ENCODE measurements at regions not wholly inside any gene's neighbourhood (a gene's known extent, or its start where the extent isn't known, plus 50 kb on each side); places are given as distances from the start of the nearest gene placed in this dataset.
"Not testable (repeated sequence)": the region's sequence is repeated elsewhere in the genome, so short reads cannot be mapped to it uniquely, and the experiment has no call there.

DNA sequence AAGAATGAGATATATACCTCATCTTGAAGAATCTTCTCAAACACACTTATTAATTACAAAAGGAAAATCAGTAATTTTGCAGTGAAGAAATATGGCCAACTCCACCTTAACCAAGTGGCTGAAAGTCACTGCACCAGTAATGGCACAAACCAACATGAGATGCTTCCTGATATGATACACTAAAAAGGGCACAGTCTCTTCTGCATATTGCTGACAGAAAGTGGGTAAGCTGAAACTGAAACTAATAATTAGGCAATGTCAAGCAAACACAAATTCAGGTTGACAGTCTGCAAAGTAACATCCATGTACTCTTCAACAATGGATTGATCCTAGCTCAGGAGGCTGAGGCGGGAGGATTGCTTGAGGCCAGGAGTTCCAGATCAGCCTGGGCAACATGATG, 56.1 kb downstream of the ZNF22 start:
- not testable (repeated sequence) for DNase-seq

DNA sequence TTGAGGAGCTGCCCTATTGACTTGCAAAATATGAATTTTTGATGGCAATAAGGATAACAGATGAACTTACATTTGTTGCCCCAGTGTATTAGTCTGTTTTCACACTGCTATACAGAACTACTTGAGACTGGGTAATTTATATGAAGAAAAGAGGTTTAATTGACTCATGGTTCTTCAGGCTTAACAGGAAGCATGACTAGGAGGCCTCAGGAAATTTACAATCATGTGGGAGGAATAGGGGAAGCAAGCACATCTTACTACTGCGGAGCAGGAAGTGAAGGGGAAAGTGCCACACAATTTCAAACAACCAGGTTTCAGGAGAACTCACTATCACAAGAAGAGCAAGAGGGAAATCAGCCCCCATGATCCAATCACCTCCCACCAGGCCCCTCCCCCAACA, 57.9 kb downstream of the ZNF22 start:
- DNase-seq: no peak

DNA sequence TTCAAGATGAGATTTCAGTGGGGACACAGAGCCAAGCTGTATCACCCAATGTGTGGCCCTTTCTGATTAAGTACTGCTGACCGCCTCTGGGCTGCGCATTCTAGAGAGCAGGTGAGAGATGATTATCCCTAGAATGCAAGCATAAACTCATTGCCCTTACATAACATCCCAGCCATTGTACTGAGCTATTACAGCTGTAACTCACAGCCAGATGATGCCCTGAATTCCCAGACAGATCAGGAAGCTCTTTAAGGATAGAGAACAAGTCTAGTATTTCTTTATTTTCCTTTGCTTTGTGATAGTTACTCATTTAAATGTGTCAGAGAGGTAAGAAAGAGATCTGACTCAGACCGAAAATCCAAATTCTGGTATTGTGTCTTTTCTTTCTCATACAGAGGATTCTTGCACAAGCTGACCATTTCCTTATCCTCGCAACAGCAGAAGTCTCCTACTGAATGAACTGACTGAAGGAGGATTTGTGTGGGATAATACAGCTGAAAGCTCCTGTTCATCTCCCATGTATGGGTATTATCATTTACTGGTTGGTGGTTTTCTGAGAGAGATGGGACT, 58.4 kb downstream of the ZNF22 start:
- DNase-seq: no peak

DNA sequence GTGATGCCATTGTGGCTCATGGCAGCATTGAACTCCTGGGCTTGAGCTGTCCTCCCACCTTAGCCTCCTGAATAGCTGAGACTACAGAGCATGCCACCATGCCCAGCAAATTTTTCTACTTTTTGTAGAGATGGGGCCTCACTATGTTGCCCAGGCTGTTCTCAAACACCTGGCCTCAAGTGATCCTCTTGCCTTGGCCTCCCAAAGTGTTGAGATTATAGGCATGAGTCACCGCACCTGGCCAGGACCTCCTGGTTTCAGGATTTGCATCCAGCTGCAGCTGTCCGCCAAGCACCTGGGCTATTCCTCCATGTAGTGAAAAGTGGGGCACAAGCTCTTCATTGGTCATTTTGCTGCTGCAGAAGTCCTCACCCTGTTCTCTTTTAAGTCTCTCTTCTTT, 58.9 kb downstream of the ZNF22 start:
- no peak for DNase-seq

DNA sequence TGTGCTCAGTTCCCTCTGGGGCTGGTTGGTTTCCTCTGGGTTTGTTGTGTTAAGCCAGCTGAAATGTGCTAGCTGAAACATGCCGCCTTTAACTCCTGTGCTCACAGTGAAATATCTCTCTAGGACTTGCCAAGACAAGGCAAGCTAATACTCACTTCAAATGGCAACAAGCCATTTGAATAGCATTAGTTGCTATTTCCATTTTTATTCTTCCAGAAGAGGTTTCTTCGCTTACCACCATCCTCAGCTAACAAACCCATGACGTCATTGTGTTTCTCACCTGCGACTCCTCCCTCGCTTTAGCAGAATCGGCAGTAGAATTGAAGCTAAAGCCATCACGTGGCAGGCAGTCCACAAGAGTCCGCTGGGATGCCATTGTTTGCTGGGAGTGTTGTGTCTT, 61.3 kb downstream of the ZNF22 start:
- DNase-seq: no peak

DNA sequence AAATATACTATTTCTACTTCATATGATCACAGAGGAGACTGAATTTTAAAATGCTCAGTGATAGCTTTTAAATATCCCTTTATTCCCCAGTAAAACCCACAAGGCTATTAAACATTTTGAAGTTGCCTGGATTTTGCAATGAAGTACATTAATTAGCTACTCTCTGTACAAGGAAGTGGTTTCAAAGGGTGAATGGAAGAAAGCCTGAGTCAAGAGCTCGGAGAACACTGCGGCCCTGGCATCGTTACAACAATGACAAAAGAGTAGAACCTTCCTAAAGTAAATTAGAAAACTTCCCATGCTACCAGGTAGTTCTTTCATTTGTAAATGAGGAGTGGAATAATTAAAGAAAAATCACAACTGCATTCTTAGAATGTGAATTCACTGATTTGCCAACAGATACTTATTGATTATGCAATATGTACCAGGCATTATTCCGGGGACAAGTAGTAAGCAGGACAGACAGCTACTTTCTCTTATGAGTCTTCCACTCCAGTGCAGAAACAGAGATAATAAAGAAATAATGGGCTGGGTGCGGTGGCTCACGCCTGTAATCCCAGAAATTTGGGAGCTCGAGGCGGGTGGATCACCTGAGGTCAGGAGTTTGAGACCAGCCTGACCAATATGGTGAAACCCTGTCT, 63.0 kb downstream of the ZNF22 start:
- DNase-seq: no peak

DNA sequence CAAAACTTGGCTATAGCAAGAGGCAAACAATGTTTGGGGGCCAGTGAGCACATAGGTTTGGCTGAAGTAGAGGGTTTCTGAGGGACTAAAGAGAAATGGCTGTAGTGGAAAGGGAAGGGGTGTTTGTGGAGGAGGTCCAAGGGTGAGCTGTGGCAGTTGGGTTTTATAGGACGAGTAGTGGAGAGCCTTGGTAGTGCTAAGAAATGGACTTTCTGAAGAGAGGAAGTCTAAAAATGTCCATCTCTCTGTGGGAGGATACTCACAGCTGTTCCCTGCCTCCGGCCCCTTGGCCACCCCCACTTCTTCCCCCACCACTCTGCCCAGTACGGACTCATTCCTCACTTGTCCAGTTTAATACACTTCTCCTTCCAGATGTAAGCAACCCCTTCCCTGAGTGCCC, 64.3 kb downstream of the ZNF22 start:
- no peak for DNase-seq

DNA sequence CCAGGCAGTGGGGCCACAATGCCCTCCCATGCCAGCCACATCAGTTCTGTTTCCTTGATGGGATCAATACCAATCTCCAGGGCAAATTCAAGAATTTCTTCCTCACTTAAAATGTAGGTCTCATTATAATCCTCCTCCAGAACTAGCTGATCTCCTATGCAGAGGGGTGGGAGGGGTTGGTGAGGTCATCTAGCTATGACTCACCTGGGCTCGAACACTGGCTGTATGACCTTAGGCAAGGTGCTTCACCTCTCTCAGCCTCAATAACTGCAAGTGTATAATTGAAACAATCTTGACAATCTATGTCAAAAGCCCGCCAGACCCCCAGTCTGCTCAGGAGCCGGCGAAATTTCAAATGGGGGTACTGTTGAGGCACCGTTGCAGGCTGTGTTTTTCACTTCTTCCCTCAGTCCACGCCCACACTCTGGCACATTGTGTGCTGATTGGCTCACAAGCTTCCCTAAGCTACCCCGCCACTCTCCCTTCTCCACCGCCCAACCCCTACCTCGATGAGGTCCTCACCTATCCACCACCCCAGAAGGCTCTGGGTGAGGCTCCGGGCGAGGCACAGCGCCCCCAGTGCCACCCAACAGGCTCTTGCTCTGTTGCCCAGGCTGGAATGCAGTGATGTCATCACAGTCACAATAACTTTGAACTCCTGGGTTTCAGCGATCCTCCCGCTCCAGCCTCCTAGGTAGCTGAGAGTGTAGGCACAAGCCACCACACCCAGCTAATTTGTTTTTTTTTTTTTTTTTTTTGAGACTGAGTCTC, 70.5 kb downstream of the ZNF22 start:
- no peak for DNase-seq

DNA sequence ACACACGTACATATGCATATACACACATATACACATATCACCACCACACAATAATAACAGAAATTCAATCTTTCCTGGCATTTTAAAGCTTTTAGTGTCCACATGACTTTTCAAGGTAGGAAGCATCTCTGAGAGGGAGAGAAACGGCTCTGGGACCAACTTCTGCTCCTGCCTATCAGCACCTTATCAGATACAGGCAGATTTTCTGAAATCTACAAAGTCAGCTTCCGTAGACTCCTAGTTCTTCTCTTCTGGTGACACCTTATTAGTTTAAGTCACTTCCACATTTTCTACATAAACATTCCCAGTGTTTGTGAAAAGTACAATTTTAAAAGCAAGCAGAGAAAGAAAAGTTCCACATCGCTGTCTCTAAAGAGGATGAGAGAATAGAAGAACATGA, 74.5 kb downstream of the ZNF22 start:
- no peak for DNase-seq

DNA sequence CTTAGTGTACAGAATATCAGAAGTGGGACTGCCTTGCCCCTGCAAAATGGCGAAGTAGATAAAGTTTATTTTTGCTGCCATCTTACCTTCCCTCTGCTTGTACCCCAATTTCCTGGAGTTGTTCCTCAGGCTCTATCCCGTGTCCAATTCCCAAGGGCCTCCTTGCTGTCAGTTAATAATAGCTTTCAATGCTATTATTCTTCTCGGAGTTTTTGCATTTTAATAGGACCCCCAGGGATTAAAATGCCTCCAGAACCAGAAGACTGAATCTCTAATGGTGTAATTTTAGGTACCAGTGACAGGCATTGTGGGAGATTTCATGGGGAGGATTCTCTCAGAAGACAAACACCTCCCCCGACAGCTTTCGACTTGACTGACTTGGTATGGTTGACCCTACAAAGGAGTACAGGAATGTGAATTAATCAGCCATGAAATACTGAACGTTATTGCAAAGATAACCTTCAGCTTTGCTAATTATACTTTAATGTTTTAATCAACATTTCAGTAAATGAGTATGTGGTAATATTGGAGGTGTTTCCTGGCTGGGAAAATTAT, 75.2 kb downstream of the ZNF22 start:
- no peak for DNase-seq

DNA sequence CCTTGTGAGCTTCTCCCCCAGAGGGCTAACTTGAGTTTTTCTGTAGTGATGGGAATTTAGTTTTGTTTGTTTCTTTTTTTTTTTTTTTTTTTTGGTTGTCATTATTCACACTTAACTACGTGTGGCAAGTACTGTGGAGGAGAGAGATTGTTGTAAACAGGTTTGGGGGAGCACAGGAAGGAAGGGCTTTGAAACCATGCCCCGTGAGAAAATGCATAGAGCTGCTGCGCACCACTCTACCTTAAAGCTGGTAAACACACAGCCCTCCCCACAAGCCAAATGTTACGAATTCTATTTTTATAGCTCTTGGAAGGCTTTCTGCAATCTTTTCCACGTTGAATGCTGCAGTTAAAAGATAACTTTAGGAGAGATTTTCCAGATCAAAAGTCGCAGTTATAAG, 76.2 kb downstream of the ZNF22 start:
- DNase-seq: no peak

DNA sequence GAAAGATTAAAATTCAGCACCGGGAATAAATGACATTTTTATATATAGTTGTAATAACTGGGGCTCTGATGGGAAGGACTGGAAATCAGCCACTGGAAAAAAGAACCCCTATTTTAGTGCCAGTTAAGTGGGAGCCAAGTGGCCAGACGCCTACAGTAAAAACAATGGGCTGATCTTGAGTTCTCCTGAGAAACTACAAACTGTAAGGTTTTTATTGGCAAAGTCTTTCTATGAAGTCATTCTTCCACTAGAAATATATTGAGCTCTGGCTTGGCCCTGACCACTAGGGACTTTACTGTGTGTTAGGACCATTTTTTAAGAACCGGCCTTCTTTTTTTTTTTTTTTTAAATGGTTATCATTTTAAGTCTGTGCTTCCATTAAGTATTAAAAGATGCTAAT, 79.6 kb downstream of the ZNF22 start:
- no peak for DNase-seq

DNA sequence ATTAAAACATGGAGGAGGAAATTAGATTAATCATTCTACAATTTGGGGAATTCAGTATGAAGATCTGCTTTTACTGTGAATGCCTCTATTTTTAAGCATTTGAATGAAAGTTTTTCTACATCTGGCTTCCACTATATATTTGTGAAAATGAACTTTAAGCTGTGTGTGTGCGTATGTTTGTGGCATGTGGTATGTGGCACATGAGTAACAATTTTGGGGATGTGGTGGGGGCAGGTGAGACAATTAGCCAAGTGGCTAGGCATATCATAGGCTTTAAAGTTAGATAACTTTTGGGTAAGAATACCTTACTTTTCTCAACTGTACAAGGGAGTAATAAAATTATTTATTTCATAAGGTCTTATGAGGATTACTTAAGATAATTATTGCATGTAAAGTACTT, 81.5 kb downstream of the ZNF22 start:
- DNase-seq: no peak

DNA sequence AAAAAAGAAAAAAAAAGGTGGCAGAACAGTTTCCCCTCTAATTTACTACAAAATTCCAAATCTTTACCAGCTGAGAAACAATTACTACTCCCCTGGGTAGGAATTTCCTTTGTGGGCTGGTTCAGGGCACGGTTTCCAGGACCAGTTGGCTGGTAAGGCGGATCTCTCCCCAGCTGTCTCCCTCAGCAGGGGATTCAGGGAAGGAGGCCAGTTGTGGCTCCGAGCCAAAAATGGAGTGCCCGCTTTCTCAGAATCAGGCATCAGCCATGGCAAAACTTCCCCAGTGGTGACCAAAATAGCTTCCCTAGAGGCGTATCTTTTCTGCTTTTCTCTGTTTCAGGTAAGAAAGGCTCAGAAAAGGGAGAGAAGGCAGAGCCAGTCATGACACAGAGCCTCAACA, 91.2 kb downstream of the ZNF22 start:
- DNase-seq: no peak

DNA sequence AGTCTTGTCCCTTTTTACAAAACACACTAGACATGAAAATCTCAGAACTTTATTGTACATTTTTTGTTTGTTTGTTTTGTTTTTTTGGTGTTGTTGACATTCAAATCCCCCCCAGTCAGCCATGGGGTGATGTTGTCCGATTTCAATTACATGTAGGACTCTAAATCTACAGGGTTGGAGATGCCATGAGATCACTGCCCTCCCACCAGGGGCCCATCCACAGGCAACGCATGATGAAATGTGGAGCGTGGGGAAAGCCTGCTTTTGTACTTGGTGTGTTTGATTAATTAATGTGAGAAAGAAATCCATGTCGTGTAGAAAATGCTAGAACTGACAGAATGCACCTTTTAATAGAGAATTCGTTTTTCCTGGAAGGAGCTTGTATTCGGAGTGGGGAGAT, 93.2 kb downstream of the ZNF22 start:
- no peak for DNase-seq

DNA sequence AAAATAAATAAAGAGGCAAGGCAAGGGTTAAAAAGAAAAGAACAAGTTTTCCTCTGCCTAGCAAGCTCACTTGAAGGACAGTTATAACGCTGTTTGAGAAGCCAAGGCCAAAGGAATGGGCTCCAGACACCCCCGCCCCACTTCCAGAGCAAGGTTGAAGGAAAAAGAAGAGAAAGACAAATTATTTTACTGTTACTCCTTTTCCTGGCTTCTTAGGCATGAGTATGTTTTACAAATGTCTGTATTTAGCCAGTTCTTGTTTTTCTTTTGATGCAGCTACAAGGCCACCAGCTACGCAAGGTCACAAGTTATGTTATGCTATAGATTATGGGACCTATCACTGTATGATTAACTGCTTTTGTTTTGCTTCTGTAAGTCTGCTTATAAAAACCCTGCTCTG, 94.6 kb downstream of the ZNF22 start:
- DNase-seq: no peak

DNA sequence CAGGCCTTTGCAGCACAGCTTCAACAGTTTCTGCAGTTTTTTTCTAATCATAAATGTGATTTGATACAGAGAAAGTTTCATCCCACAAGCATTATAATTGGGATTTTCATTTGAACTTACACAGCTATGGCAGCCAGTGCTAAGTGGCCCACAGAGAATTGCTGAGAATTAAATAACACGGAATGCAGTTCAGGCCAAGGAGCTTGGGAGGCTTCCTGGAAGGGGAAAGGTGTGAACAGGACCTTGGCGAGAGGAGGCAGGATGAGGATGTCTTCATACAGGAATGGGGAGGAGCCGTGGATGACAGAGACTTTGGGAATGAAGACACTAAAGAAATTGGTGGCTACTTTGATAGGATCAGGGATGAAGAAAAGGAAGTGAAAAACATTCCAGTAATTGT, 95.3 kb downstream of the ZNF22 start:
- DNase-seq: no peak

DNA sequence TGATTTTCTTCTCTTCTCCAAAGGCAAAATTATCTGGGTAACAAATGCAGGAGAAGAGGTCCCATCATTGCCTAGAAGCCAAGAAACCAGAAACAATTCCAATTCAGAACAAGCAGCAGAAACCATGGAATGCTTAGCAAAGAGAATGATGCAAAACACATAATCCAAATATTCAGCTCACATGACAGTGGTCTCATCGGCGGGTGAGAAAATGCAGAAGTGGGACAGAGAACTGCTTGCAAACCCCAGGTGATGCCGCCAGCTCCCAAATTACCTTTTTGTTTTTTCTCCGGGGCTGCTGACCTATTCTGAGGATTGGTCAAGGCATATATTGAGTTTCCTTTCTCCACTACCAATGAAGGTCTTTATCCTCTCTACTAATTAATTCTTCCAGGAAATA, 99.7 kb downstream of the ZNF22 start:
- DNase-seq: no peak

DNA sequence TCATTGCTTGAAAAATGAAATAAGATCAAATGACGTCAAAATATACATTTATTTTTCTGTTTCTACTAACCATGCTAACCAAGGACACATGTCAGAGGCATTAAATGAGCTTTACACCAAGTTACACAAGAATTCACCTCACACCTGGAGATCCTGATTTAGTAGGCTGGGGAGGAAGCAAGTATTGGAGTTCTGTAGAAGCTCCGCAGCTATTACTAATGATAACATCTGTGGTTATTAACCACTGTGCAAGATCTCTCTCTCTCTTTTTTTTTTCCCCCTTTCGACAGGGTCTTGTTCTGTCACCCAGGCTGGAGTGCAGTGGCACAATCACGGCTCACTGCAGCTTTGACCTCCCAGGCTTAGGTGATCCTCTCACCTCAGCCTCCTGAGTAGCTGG, 104.0 kb downstream of the ZNF22 start:
- no peak for DNase-seq

DNA sequence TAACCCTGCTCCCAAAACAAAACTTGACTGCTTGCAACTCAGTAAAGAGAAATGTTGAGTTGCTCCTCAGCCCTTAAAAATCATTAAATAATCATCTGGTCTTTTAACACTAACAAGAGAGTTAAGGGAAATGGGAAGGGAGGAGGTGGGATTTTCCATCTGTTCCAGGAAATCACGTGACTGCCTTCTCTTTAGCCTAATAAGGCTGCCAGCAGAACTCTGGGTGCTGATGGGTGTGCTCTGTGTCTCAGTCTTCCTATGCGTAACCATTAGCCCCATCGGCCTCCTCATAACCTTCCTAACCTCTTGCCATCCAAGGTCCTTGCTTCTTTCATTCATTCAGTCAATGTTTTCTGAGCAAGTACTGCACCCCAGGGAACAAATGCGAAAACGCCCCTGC, 104.6 kb downstream of the ZNF22 start:
- DNase-seq: not testable (repeated sequence)

DNA sequence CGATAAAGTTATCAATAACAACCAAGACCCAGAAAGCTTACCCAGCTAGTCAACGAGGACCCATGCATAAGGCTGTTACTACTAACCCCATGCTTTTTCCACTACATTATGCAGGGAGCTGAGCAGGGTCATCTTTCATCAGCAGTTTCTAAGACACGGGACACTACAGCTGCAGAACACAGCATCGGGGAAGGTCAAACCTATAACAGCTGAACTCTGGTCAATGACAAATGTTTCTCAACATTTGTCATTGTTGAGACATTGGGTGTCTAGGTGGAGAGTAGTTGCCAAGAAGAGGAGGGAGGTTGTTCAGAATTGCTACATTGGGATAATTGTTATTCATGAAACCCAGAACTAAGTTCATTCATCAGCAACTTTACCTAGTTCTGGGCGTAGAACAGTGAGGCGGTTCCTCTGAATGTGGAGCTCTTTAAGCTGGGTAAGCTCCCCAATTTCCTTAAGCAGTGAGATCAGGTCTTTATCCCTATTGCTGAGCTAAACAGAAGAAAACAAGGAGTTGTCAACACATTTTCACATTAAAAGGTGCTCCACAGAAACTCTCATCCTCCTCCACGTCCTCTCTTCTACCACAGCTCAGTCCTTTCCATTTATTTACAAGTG, 105.6 kb downstream of the ZNF22 start:
- DNase-seq: no peak

DNA sequence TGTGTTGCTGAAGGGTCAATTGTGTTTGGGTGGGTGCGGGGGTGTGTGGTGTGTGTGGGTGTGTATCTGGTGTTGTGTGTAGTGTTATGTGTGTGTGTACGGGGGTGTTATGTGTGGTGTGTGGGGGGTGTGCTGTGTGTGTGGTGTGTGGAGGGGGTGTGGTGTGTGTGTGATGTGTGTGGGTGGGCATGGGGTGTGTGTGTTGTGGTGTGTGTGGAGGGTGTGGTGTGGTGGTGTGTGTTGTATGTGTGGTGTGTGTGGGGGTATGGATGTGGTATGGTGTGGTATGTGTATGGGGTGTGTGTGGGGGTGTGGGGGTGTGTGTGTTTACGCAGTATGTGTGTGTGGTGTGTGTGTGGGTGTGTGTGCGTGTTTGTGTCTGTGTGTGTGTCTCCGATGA, 110.8 kb downstream of the ZNF22 start:
- no peak for DNase-seq

DNA sequence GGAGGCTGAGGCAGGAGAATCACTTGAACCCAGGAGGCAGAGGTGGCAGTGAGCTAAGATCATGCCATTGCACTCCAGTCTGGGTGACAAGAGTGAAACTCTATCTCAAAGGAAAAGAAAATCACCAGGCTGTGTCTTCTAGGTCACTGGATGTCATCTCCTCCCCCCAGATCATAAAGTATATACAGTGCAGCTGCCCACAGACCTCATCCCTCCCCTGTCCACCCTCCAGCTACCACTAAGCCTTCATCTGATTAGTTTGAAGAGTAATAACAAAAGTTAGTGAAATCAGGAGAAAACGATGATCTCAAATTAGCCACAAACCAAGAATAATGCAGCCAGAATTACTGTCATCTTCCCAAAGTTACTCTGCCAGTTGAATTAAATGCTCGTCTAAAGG, 117.2 kb downstream of the ZNF22 start:
- DNase-seq: not testable (repeated sequence)

DNA sequence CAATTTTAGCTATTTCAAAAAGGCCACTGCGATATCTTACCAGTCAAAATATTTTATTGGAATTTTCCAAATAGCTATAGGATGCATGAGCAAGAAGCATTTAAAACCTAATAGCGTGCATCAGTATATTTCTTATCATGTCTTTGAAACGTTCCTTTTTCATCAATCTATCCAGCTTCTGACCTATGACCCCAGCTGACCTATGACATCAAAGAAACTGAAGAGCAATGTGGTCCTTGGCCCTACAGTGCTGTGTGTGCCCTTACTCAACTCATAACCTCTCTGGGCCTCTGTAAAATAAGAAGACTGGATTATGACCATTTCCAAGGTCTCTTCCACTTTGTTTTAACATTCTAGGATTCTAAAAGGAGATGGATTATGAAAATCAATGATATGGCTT, 118.2 kb downstream of the ZNF22 start:
- DNase-seq: no peak
